Glomerular visceral epithelial cell (primary cell): ENCODE measurements at regions not wholly inside any gene's neighbourhood (a gene's known extent, or its start where the extent isn't known, plus 50 kb on each side); places are given as distances from the start of the nearest gene placed in this dataset.
"Not testable (repeated sequence)": the region's sequence is repeated elsewhere in the genome, so short reads cannot be mapped to it uniquely, and the experiment has no call there.

Experiments
- DNase-seq: peaks from one replicate; pipeline ENCODE4 v3.0.0-alpha.2; 2016; ENCODE audit errors: extremely low spot score

DNA sequence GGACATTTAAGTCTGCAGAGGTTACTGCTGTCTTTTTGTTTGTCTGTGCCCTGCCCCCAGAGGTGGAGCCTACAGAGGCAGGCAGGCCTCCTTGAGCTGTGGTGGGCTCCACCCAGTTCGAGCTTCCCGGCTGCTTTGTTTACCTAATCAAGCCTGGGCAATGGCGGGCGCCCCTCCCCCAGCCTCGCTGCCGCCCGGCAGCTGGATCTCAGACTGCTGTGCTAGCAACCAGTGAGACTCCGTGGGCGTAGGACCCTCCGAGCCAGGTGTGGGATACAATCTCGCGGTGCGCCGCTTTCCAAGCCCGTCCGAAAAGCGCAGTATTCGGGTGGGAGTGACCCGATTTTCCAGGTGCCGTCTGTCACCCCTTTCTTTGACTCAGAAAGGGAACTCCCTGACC, 198.4 kb upstream of the FERMT1 start:
- DNase-seq: not testable (repeated sequence)

GRCh38 chr20:6311841-6312655, 189.2 kb upstream of the FERMT1 start:
- DNase-seq: no peak

- DNase-seq: no peak
Measured at GRCh38 chr20:6311097-6311496, 188.3 kb upstream of the FERMT1 start.

- no peak for DNase-seq
Measured at GRCh38 chr20:6305536-6305935, 182.7 kb upstream of the FERMT1 start.

- DNase-seq: no peak
Measured at GRCh38 chr20:6302041-6302440, 179.2 kb upstream of the FERMT1 start.

- no peak for DNase-seq
Measured at GRCh38 chr20:6299456-6299855, 176.6 kb upstream of the FERMT1 start.

- DNase-seq: no peak
Measured at GRCh38 chr20:6298049-6298448, 175.2 kb upstream of the FERMT1 start.

DNA sequence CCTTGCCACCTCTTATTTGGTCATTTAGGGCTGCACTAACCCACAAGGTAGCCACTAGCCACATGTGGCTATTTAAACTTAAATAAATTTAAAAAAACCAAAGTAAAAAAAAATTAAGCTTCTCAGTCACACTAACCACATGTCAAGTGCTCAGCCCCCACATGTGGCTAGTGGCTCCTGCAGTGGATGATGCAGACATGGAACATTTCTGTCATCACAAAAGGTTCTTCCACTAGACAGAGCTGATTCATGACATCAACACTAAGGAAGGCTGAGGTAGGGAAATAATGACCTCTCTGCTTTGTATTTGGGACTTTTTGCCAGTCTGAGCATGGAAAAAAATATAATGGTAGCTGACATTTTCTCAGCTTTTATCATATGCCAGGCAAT, 173.0 kb upstream of the FERMT1 start:
- DNase-seq: no peak

- DNase-seq: no peak
Measured at GRCh38 chr20:6295127-6295866, 172.5 kb upstream of the FERMT1 start.

GRCh38 chr20:6287471-6287870, 164.6 kb upstream of the FERMT1 start:
- no peak for DNase-seq

- no peak for DNase-seq
Measured at GRCh38 chr20:6282642-6283041, 159.8 kb upstream of the FERMT1 start.

- DNase-seq: no peak
Measured at GRCh38 chr20:6277661-6278240, 154.9 kb upstream of the FERMT1 start.

- not testable (repeated sequence) for DNase-seq
Measured at GRCh38 chr20:6270404-6270803, 147.6 kb upstream of the FERMT1 start.

DNA sequence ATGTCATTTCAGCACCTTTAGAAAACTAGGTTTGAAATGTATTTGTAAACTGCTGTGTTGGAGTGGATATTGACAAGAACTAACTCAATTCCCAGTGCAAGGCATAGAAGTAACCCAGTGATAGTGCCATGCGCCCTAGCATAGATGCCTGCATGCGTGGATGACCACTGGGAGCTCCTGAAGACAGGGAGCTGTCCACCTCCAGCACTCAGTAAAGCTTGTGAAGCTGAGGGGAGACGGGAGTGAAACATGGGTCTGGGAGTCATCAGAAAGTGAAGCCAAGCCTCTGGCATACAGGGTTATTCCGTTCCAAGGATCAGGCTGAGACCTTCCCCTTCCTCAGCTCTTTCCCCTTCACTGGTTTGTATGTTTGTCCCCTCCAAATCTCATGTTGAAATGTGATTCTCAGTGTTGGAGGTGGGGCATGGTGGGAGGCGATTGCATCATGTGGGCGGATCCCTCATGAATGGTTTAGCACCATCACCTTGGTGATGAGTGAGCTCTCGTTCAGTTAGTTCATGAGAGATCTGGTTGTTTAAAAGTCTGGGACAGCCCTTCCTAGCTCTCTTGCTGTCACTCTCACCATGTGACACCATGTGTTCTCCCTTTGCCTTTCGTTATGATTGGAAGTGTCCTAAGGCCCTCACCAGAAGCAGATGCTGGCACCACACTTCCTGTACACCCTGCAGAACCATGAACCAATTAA, 146.5 kb upstream of the FERMT1 start:
- DNase-seq: no peak

DNA sequence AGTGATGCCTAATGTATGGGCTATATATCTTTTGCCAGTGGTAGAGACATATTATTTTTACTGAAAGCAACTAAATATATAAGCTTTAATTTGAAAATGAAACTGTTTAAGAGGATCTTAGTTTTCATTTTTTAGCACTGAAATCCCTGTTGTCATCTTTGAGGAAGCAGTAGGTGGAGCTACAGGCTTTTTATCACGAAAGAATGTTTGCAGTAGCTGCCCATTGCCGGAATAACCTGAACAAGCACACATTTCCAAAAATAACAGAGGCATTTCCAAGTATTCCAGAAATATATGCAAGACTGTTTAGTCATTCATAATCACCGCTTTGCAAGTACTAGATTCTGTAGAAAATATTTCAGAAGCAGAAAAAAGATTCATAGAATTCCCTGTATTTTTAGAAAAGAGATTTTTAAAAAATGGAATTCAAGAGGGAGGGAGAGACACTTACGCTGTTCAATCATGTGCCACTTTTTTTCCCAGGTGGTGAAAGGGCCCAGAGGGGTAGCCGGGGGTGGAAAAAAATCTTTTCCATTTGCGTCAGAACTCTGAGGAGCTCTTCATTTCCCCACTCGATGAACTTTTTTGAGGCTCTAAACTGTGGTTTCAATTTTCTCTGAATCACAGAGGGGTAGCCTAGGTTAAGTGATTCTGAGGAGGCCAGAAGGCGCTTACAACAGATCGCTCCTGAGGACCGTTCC, 142.5 kb upstream of the FERMT1 start:
- peak; percentile 6 for DNase-seq

- no peak for DNase-seq
Measured at GRCh38 chr20:6253396-6253795, 130.6 kb upstream of the FERMT1 start.

DNA sequence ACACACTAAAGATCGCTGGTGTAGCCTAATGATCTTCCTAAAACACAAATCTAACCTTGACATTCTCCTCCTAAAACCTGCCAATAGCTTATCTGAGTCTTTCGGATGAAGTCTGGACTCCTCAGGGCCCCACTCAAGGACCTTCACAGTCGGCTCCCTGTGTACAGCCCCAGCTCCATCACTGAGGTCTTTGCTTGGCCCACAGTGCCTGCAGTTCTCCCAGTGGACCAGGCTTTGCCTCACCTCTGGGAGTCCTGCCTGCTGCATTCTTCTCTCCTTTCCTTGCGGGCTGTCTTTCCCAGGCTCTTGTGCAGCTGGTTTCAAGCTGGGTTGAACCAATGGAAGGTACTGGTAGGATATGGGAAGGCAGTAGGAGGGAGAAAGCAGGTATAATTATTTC, 122.6 kb upstream of the FERMT1 start:
- DNase-seq: no peak

GRCh38 chr20:6241591-6241990, 118.8 kb upstream of the FERMT1 start:
- no peak for DNase-seq

- DNase-seq: no peak
Measured at GRCh38 chr20:6240059-6240458, 117.2 kb upstream of the FERMT1 start.

GRCh38 chr20:6238421-6238820, 115.6 kb upstream of the FERMT1 start:
- no peak for DNase-seq

GRCh38 chr20:6235510-6235909, 112.7 kb upstream of the FERMT1 start:
- no peak for DNase-seq

DNA sequence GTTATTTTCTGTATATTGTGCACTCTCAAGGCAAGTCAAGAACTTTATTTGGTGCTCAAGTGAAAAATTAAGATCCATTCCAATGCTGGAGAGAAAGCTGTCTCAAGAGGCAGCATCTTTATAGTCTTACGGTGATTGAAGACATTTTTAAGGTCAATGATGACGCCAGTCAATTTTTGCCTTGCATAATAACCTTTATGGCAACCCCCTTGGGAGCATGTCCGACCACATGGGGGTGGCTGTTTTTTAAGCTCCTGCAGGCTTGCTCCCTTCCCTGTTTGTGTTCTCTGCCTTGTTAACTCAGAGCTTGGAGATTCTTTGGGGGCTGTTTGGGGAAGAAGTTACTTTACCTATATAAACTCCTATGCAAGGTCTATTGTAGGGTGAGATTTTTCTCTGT, 109.6 kb upstream of the FERMT1 start:
- no peak for DNase-seq
